Gastroesophageal sphincter (tissue), 3 donors: ENCODE measurements at regions not wholly inside any gene's neighbourhood (a gene's known extent, or its start where the extent isn't known, plus 50 kb on each side); places are given as distances from the start of the nearest gene placed in this dataset.

Experiments used
- POLR2AphosphoS5 ChIP-seq: sonication (generic); formaldehyde crosslinking; IDR thresholded peaks from one replicate; pipeline ENCODE4 v1.6.1; 2017; ENCODE audit warnings: antibody characterized with exemption
- TF ChIP-seq, protein P1 (sequence below), 4 experiments: fragments of 200-600 bp in 2 of 4; fragments of 450-650 bp in 2 of 4; sonication (generic) in 1 of 4; IDR thresholded peaks; one replicate each; pipeline ENCODE4 v1.5.1; 2017 to 2019; ENCODE audit warnings: antibody characterized with exemption in 4 of 4, mild to moderate bottlenecking in 2 of 4, moderate library complexity in 2 of 4

DNA sequence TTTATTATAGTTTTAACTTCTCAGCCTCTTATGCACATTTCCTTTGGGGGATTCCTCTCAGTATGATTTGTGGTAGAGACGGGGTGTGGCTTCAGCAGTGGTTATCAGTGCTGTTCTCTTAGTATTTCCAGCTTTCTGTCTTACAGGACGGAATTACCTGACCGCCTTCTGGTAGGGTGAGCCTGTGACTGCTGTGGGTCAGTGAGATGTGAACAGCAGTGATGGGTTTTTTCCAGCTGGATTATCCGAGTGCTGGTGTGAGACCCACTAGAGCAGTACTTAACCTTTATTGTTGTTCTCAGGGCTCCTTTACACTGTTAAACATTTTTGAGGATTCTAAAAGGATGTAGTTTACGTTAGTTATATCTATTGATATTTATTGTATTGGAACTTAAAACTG is 135.2 kb downstream of the SLIT2 start:
- TF ChIP-seq, protein P1, sequence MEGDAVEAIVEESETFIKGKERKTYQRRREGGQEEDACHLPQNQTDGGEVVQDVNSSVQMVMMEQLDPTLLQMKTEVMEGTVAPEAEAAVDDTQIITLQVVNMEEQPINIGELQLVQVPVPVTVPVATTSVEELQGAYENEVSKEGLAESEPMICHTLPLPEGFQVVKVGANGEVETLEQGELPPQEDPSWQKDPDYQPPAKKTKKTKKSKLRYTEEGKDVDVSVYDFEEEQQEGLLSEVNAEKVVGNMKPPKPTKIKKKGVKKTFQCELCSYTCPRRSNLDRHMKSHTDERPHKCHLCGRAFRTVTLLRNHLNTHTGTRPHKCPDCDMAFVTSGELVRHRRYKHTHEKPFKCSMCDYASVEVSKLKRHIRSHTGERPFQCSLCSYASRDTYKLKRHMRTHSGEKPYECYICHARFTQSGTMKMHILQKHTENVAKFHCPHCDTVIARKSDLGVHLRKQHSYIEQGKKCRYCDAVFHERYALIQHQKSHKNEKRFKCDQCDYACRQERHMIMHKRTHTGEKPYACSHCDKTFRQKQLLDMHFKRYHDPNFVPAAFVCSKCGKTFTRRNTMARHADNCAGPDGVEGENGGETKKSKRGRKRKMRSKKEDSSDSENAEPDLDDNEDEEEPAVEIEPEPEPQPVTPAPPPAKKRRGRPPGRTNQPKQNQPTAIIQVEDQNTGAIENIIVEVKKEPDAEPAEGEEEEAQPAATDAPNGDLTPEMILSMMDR (IDR thresholded peaks at IDR 0.05): no peak
- TF ChIP-seq POLR2AphosphoS5: no peak
